ENCODE measurements at regions not wholly inside any gene's neighbourhood (a gene's known extent, or its start where the extent isn't known, plus 50 kb on each side); places are given as distances from the start of the nearest gene placed in this dataset.
"Not testable (repeated sequence)": the region's sequence is repeated elsewhere in the genome, so short reads cannot be mapped to it uniquely, and the experiment has no call there.

DNA sequence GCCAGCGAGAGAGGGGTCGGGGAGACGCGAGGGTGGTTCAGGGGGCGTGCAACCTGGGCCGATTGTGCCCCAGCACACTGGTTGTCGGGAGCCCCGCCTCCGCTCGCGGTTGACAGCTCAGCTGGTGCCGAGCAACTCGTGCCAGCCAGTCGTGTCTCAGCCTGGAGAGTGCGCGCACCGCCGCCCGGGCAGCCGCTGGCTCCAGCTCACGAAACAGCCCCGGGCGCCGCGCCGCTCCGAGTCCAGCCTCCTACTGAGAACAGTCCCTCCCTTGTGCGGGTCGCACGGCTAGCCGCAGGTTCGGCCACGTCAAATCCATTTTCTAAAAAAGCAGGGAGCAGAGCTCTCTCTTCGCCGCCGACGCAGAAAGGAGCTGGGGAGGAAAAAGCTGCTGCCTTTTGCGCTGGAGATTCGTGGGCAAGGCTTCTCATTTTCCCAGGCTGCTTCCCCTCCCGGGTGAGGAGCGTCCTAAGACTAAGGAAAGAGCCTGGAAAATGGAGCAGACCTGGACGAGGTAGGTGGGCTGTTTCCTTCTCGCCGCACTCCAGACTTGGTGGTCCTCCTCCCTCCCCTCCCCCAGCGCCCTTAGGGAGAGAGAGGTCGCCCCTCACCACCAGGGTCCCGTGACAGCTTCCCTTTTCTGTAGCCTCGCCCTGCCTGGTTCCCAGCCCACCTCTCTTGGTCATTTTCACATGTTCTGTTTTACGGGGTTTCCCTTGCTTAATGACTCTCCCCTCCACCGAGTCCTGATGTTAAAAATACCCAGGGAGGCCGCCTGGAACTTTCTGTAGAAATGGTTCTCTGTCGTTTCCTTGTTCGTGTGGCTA is 56.7 kb upstream of the SEC22B start:
- not testable (repeated sequence) for DNase-seq

DNA sequence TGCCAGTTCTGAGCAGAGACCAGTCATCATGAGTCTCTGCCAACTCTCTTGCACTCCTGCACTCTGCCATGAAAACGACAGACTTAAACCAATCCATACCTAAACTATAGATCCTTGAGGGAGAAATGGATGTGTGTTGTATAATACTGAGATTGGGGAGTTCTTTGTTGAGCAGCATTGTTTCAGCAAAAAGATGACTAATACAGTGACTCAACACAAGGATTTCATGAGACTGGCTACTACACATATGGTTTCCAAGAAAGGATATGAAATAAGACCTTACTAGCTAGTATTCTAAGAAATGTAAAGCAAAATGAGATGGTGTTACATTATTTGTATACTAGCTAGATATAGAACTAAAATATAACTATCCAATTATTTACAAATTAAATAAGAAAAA is 53.5 kb upstream of the SEC22B start:
- DNase-seq, result not testable (repeated sequence)

All from NCI-H345 (cell line).